BLaER1 treated with 17β-estradiol and CSF1 and Interleukin-3, amounts not matched to agents 10 nM and 100 nM (cell line): ENCODE measurements at regions not wholly inside any gene's neighbourhood (a gene's known extent, or its start where the extent isn't known, plus 50 kb on each side); places are given as distances from the start of the nearest gene placed in this dataset.

Experiments used
- H3K27ac ChIP-seq, 11 experiments: shearing (Covaris generic); formaldehyde crosslinking; 2 replicates each; pipeline ENCODE4 v1.8.1; 2022
- H3K27me3 ChIP-seq, 11 experiments: shearing (Covaris generic); formaldehyde crosslinking; 2 replicates each; pipeline ENCODE4 v1.8.1; 2022
- H3K36me3 ChIP-seq, 11 experiments: shearing (Covaris generic); formaldehyde crosslinking; 2 replicates each; pipeline ENCODE4 v1.8.1; 2022
- H3K4me1 ChIP-seq, 10 experiments: shearing (Covaris generic); formaldehyde crosslinking; 2 replicates each; pipeline ENCODE4 v1.8.1; 2022
- H3K4me2 ChIP-seq, 11 experiments: shearing (Covaris generic); formaldehyde crosslinking; 2 replicates each; pipeline ENCODE4 v1.8.1; 2022
- H3K4me3 ChIP-seq, 10 experiments: shearing (Covaris generic); formaldehyde crosslinking; 2 replicates each; pipeline ENCODE4 v1.8.1; 2022
- H3K9ac ChIP-seq, 11 experiments: shearing (Covaris generic); formaldehyde crosslinking; 2 replicates each; pipeline ENCODE4 v1.8.1; 2022
- H3K9me3 ChIP-seq, 11 experiments: shearing (Covaris generic); formaldehyde crosslinking; replicated peaks in 1 of 11; 2 replicates each; pipeline ENCODE4 v1.8.1; 2022
- H4K20me1 ChIP-seq, 11 experiments: shearing (Covaris generic); formaldehyde crosslinking; 2 replicates each; pipeline ENCODE4 v1.8.1; 2022
- Cebpa-rat ChIP-seq, 11 experiments: shearing (Covaris generic); IDR thresholded peaks; 2 replicates each; pipeline ENCODE4 v1.8.1; 2022

DNA sequence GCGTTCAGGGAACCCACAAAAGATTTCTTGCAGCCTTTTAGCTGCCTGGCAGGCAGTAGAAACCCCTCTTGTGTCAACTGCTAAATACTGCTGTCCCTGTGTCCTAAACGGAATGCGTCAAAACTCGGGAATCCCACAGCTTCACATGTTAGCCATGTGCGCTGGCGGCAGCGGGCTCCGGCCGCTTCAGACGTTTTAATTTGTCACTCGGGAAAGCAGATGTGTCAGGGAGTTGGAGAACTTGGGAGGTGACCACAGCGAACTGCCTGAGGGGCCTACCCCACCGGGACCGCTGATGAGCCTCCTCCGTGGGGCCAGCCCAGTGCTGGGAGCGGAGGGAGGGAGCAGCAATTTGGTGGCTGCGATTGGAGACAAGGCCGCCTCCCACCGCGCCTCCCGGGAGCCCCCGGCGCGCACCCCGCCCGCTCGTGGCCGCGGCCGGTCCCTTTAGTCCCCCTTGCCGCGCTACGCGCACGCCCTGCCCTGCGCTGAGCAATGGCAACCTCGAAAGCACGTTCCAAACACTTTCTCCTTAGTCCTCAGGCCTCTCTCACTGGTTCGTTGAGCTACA is 146.1 kb upstream of the SATB2 start:
- no peak for TF ChIP-seq Cebpa-rat (IDR thresholded peaks at IDR 0.05)
- no peak overlapping the region for H3K4me2 ChIP-seq
- H3K4me3 ChIP-seq: no peak overlapping the region

DNA sequence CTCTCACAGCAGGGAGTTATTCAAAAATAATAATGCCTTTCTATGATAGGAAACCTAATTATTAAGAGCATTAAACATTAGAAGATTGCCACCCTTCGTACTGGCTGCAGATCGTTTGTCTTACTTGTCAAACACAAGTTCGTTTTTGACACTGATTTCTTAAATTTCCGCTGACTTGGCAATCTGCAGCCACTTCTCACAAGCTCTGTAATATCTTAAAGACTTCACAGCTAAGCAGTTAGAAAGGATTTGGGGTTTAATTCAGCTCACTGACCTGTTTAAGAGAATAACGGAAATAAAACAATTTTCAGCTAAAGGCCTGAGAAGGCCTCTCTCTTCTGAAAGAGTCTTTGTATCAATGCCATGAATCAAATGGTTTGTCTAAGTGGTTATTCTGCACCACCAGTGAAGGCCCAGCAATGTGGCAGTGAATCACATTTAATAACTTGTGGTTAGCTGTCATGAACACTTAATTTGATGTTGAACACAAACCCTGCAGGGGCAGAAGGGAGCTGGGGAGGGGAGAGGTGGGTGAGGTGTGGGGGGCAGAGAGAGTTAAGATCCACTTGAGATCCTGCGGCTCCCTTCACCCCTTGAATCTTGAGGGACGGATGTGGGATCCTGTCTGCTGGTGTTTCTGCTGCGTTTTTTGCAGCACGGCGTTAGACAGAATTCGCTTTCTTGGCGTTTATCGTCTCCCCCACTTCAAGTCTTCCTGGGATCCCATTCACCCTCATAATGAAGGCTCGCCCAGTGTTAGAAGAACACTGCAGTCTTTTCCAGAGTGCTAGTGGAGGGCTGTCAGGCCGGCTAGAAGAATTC is 145.4 kb upstream of the SATB2 start:
- no peak for TF ChIP-seq Cebpa-rat (IDR thresholded peaks at IDR 0.05)
- H3K36me3 ChIP-seq: no peaks in the 10 kb centered on the region
- H3K4me3 ChIP-seq: no peak overlapping the region
- H4K20me1 ChIP-seq: no peaks in the 10 kb centered on the region
- no peaks in the 10 kb centered on the region for H3K27me3 ChIP-seq
- peaks cover 4 to 12% (median 8%) of the 10 kb centered on the region in 11 experiments; a peak in 15 of 22 replicates for H3K9me3 ChIP-seq
- peaks cover 5 to 21% (median 14%) of the 10 kb centered on the region in 10 experiments; a peak in 18 of 20 replicates for H3K4me1 ChIP-seq
- H3K9ac ChIP-seq: no peak overlapping the region
- H3K27ac ChIP-seq: no peak overlapping the region
- H3K4me2 ChIP-seq: no peak overlapping the region

More for the DNA sequence above, 146.1 kb upstream of the SATB2 start:
- Histone ChIP-seq H3K27ac (no peak overlapping the region), H3K4me1 (peaks cover 5 to 16% (median 14%) of the 10 kb centered on the region in 10 experiments; a peak in 18 of 20 replicates), H3K9me3 (peaks cover 4 to 12% (median 8%) of the 10 kb centered on the region in 11 experiments; a peak in 15 of 22 replicates), H3K36me3 (no peaks in the 10 kb centered on the region), H3K27me3 (no peaks in the 10 kb centered on the region), H3K9ac (no peak overlapping the region), H4K20me1 (no peaks in the 10 kb centered on the region)

DNA sequence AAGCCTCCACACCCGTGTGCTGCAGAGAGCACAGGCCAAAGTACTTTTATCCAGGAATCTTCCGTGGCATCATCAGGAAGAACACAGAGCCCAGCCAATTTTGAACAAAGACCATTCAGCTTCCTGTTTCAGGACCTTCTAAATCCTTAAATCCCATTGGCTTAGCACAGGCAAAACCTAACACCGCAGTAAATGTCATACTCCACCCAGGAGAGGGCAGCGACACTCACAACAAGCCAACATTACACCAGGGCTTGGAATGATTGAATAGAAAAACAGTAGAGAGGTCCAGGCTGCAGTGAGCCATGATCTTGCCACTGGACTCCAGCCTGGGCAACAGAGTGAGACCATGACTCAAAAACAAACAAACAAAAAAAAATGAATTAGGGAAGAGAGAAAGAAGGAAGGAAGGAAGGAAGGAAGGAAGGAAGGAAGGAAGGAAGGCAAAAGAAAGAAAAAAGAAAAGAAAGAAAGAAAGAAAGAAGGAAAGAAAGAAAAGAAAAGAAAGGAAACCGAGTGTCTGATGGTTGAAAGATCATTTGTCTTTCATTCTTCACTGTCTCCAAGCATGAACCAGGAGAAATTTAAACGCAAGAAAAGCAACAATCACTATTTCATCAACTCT is 144.6 kb upstream of the SATB2 start:
- Histone ChIP-seq H3K27ac (no peak overlapping the region), H3K9ac (no peak overlapping the region), H3K4me1 (peaks cover 5 to 21% (median 14%) of the 10 kb centered on the region in 10 experiments; a peak in 18 of 20 replicates), H3K4me3 (no peak overlapping the region), H3K9me3 (peaks cover 4 to 12% (median 8%) of the 10 kb centered on the region in 11 experiments; a peak in 15 of 22 replicates), H3K4me2 (no peak overlapping the region), H3K36me3 (no peaks in the 10 kb centered on the region), H3K27me3 (no peaks in the 10 kb centered on the region), H4K20me1 (no peaks in the 10 kb centered on the region)
- TF ChIP-seq Cebpa-rat (IDR thresholded peaks at IDR 0.05): no peak

DNA sequence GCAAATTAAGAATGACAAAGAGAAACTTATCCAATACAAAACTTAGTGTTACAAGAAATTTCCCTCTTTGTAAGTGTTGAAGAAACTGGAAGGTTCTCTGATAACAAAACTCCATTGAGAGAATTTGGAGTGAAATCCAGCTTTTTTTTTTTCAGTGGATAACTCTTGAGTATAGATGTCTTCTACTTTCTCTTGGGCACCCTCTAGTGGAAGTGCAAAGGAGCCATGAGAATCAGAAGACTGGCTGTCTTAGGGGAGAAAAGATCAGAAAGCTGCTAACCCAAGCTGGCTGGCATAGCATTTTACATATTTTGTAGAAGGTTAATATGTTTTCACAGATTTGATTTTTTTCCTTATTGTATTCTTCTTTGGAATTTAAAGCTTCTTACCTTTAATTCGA is 138.8 kb upstream of the SATB2 start:
- H3K4me3 ChIP-seq: no peak overlapping the region
- no peak overlapping the region for H3K27ac ChIP-seq
- TF ChIP-seq Cebpa-rat (IDR thresholded peaks at IDR 0.05): no peak

DNA sequence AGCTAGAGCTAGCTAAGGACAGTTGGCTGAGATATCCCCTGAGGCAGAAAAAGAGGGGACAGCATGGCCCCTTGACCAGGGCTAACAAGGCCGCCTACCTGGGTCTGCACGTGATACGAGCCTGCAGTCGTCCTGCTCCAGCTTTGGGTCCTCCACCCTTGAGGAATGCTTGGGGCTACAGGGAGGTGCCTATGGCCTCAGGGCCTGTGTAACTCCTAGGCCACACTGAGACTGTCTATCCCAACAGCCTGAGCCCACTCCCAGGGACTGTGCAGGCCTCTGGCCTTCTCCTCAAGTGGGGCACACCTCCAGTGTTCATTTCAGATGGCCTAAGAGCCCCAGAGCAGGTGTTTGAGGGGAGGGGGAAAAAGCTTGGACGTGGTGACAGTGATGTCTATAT is 136.7 kb upstream of the SATB2 start:
- Histone ChIP-seq H3K27me3 (no peaks in the 10 kb centered on the region), H3K4me1 (peaks cover 0 to 5% (median 0%) of the 10 kb centered on the region in 10 experiments; a peak in 2 of 20 replicates), H3K27ac (no peak overlapping the region), H3K36me3 (no peaks in the 10 kb centered on the region), H3K9ac (no peak overlapping the region), H3K4me2 (no peak overlapping the region), H3K9me3 (no peaks in the 10 kb centered on the region), H4K20me1 (no peaks in the 10 kb centered on the region), H3K4me3 (no peak overlapping the region)
- no peak for TF ChIP-seq Cebpa-rat (IDR thresholded peaks at IDR 0.05)

More for the DNA sequence above, 138.8 kb upstream of the SATB2 start:
- Histone ChIP-seq H3K9ac (no peak overlapping the region), H3K36me3 (no peaks in the 10 kb centered on the region), H3K4me2 (no peak overlapping the region), H3K4me1 (peaks cover 0 to 5% (median 0%) of the 10 kb centered on the region in 10 experiments; a peak in 2 of 20 replicates), H3K27me3 (no peaks in the 10 kb centered on the region), H4K20me1 (no peaks in the 10 kb centered on the region), H3K9me3 (no peaks in the 10 kb centered on the region)

DNA sequence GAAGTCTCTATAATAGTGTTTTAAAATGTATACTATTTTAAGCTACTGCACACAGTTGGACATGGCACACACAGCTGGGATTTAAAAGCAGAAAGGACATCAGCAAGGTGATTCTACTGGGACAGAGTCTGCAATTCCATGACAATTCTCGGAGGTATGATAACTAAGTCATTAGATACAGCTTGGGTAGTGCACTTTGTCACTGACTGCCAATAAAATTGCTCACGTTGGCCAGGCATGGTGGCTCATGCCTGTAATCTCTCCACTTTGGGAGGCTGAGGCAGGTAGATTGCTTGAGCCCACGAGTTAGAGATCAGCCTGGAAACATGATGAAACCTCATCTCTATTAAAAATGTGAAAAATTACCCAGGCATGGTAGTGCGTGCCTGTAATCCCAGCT is 134.1 kb upstream of the SATB2 start:
- Histone ChIP-seq H3K27me3 (no peaks in the 10 kb centered on the region), H3K9ac (no peak overlapping the region), H3K4me2 (no peak overlapping the region), H3K9me3 (no peaks in the 10 kb centered on the region), H3K4me3 (no peak overlapping the region), H3K4me1 (no peaks in the 10 kb centered on the region), H3K27ac (no peak overlapping the region), H3K36me3 (no peaks in the 10 kb centered on the region), H4K20me1 (no peaks in the 10 kb centered on the region)
- TF ChIP-seq Cebpa-rat (IDR thresholded peaks at IDR 0.05): no peak

DNA sequence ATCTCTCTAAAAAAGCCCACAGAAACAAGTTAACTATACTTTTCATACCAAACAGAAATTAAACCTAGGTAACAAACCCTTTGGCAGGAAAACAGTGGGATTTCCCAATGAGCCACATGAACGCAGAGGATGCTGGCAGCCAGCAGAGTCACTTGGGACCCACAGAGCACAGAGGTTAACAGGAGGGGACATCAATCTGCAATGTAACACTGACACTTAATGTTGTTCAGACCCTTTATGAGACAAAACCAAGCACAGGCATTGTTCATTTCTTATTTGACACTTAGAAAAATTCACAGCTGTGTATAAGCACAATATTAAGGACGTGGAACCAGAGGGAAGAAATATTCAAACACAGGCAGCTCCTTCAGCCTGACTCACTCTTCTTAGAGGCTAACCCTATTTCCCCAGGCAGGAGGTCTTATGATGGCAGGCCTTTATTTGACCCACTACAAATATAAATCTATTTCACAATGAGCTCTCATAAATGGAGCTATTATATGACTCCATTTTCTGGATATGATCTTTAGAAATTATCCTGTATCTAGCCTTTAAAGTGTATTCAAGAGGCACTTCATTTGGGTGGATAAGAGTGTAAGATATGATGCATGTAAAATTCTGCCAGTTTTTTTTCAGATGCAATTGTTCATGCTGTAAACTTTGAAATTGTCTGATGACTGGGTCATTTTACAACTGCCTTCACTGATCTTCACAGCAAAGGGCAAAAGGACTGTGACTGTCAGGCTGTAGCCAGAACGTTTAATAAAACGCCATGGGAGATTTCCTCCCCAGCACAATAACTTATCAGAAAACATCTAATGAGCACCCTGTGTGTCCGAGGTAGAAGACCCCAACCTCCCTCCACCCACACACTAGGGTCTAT is 132.8 kb upstream of the SATB2 start:
- H3K27ac ChIP-seq: no peak overlapping the region
- H3K4me3 ChIP-seq: no peak overlapping the region
- no peak for TF ChIP-seq Cebpa-rat (IDR thresholded peaks at IDR 0.05)
- H4K20me1 ChIP-seq: no peaks in the 10 kb centered on the region
- no peaks in the 10 kb centered on the region for H3K27me3 ChIP-seq
- no peak overlapping the region for H3K4me2 ChIP-seq
- H3K9me3 ChIP-seq: no peaks in the 10 kb centered on the region
- H3K4me1 ChIP-seq: no peaks in the 10 kb centered on the region
- H3K9ac ChIP-seq: no peak overlapping the region
- H3K36me3 ChIP-seq: no peaks in the 10 kb centered on the region

DNA sequence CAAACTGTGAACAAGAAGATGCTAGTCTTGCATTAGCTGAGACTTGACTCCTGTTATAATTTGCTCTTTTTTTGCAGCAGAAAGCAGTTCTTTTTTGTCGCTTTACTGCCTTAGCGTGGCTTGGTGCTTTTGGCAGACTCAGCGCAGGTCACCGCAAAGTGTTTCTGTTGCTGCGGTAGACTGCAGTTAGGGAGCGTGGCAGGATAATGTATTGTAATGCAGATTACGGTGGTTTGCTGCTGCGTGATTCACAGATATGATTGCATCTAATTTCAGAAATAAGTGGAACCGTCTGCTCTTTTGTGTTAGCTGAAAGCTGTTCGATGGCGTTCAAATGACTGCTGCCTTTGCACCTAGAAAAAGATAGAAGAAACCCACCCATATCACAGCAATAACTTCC is 131.6 kb upstream of the SATB2 start:
- no peaks in the 10 kb centered on the region for H3K4me1 ChIP-seq
- H4K20me1 ChIP-seq: no peaks in the 10 kb centered on the region
- no peak overlapping the region for H3K4me3 ChIP-seq
- H3K36me3 ChIP-seq: no peaks in the 10 kb centered on the region
- H3K27me3 ChIP-seq: no peaks in the 10 kb centered on the region
- no peak for TF ChIP-seq Cebpa-rat (IDR thresholded peaks at IDR 0.05)
- H3K9me3 ChIP-seq: no peaks in the 10 kb centered on the region
- H3K27ac ChIP-seq: no peak overlapping the region
- H3K9ac ChIP-seq: no peak overlapping the region
- no peak overlapping the region for H3K4me2 ChIP-seq

DNA sequence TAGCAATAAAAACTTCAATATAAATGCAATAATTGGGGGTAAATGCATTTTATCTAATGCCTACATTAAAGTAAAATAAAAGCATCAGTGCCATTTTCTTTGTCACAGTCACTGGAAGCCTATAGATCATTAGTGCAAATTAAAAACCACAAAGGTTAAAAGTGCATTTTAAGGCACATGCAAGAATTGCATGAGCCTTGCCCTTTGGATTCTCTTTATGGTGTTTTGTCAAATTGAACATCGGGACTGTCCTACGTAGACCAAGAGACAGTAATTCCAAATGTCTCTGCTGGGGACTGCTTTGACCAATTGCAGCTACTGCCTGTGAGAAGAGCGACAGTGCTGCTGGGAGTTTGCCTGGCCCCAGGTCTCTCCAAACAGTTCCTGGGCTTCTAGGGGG is 130.3 kb upstream of the SATB2 start:
- no peak overlapping the region for H3K4me2 ChIP-seq
- no peak overlapping the region for H3K9ac ChIP-seq
- H3K36me3 ChIP-seq: no peaks in the 10 kb centered on the region
- H4K20me1 ChIP-seq: no peaks in the 10 kb centered on the region
- H3K27ac ChIP-seq: no peak overlapping the region
- H3K9me3 ChIP-seq: no peaks in the 10 kb centered on the region
- no peak for TF ChIP-seq Cebpa-rat (IDR thresholded peaks at IDR 0.05)
- H3K27me3 ChIP-seq: no peaks in the 10 kb centered on the region
- H3K4me1 ChIP-seq: no peaks in the 10 kb centered on the region
- H3K4me3 ChIP-seq: no peak overlapping the region
